PC-3 (cell line): ENCODE measurements at regions not wholly inside any gene's neighbourhood (a gene's known extent, or its start where the extent isn't known, plus 50 kb on each side); places are given as distances from the start of the nearest gene placed in this dataset.

Source experiments
- ATAC-seq: fragments of 200-7000 bp; cut with Tn5 transposase; 2 replicates; pipeline ENCODE4 v1.9.1; 2020; ENCODE audit warnings: mild to moderate bottlenecking, moderate library complexity
- BruUV-seq: library from RNA; stranded (reverse); fragments of 400-500 nt; replicated peaks from 2 replicates; lab custom pipeline; 2021; lab: Mats Ljungman, UMichigan
- CTCF ChIA-PET: fragments of 300-600 bp; sonication (Branson Sonifier 250); formaldehyde crosslinking; loops from one replicate; lab custom pipeline; 2022; ENCODE audit warnings: antibody characterized with exemption; lab: Charles Lee
- POLR2A ChIA-PET: fragments of 300-600 bp; sonication (Branson Sonifier 250); formaldehyde crosslinking; loops from one replicate; lab custom pipeline; 2022; ENCODE audit warnings: antibody characterized with exemption; ENCODE audit not compliant: unreplicated experiment; lab: Charles Lee
- DNase-seq: peaks from one replicate; pipeline ENCODE4 v3.0.0-alpha.2; 2015
- H2AFZ ChIP-seq: fragments of 300-600 bp; sonication (generic); 2 replicates; pipeline ENCODE4 v1.6.0; 2016; ENCODE audit warnings: antibody characterized with exemption, low read length
- H3F3A ChIP-seq: fragments of 300-600 bp; sonication (generic); one replicate; pipeline ENCODE4 v1.6.0; 2017; ENCODE audit warnings: antibody characterized with exemption, low read length, control low read depth, mild to moderate bottlenecking; ENCODE audit not compliant: unreplicated experiment
- H3K27ac ChIP-seq: fragments of 300-600 bp; sonication (generic); 2 replicates; pipeline ENCODE4 v1.5.1; 2016; ENCODE audit warnings: mild to moderate bottlenecking, low read length
- H3K27me3 ChIP-seq: fragments of 300-600 bp; sonication (generic); 2 replicates; pipeline ENCODE4 v1.6.1; 2016; ENCODE audit warnings: low read length, mixed read lengths
- H3K36me3 ChIP-seq: fragments of 300-600 bp; sonication (generic); 2 replicates; pipeline ENCODE4 v1.6.1; 2016; ENCODE audit warnings: low read depth, mixed run types, low read length, mixed read lengths
- H3K4me1 ChIP-seq: fragments of 300-600 bp; sonication (generic); 2 replicates; pipeline ENCODE4 v1.5.1; 2016; ENCODE audit warnings: low read length; ENCODE audit not compliant: insufficient read depth
- H3K4me2 ChIP-seq: fragments of 300-600 bp; sonication (generic); 2 replicates; pipeline ENCODE4 v1.6.0; 2016; ENCODE audit warnings: low read length
- H3K4me3 ChIP-seq: fragments of 300-600 bp; sonication (generic); 2 replicates; pipeline ENCODE4 v1.5.1; 2016; ENCODE audit warnings: mild to moderate bottlenecking, low read length, mixed read lengths
- H3K79me2 ChIP-seq: fragments of 300-600 bp; sonication (generic); 2 replicates; pipeline ENCODE4 v1.6.1; 2017; ENCODE audit warnings: low read length, mixed read lengths
- H3K9ac ChIP-seq: fragments of 300-600 bp; sonication (generic); 2 replicates; pipeline ENCODE4 v1.6.0; 2016; ENCODE audit warnings: mild to moderate bottlenecking, low read length
- H3K9me2 ChIP-seq: fragments of 300-600 bp; sonication (generic); replicated peaks from 2 replicates; pipeline ENCODE4 v1.6.1; 2016; ENCODE audit warnings: mixed run types, low read length, mixed read lengths
- H3K9me3 ChIP-seq: fragments of 300-600 bp; sonication (generic); 2 replicates; pipeline ENCODE4 v1.6.1; 2016; ENCODE audit warnings: low read length, mixed read lengths
- H4K20me1 ChIP-seq: fragments of 300-600 bp; sonication (generic); 2 replicates; pipeline ENCODE4 v1.6.1; 2016; ENCODE audit warnings: low read length, mixed read lengths
- EZH2 ChIP-seq: fragments of 300-600 bp; sonication (generic); IDR thresholded peaks from one replicate; pipeline ENCODE4 v1.6.1; 2017; ENCODE audit warnings: antibody characterized with exemption, mild to moderate bottlenecking, low read length; ENCODE audit not compliant: unreplicated experiment
- EZH2phosphoT487 ChIP-seq: fragments of 300-600 bp; sonication (generic); IDR thresholded peaks from 2 replicates; pipeline ENCODE4 v1.6.1; 2018; ENCODE audit warnings: mild to moderate bottlenecking, antibody characterized with exemption, low read length, borderline replicate concordance
- intact Hi-C: fragments of 100-400 bp; cut with micrococcal nuclease; formaldehyde crosslinking; loops from 2 replicates; pipeline ENCODE4 v1.9.0; 2023
- TF ChIP-seq, protein P1 (sequence below): fragments of 300-600 bp; sonication (generic); conservative IDR thresholded peaks from 2 replicates; pipeline ENCODE4 v1.5.1; 2017; ENCODE audit warnings: antibody characterized with exemption, low read depth, mild to moderate bottlenecking, low read length

DNA sequence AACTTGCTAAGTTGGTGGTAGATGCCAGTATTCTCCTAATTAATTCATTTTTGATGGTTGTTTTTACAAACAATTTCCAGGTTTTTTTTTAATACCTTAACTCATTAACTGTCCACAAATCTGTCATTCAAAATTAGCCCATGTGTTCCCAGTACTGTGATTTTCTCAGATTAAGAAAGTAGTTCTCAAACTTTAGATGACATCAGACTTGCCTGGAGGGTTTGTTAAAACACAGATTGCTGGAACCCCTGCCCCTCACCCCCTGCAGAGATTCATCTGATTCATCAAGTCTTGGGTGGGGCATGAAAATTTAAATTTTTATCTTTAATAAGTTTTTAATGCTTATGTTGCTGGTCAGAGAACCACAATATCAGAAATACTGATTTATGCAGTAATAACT, 130.5 kb downstream of the BACH1 start:
- H3K9ac ChIP-seq: no peak overlapping the region
- DNase-seq (no peak), ATAC-seq (no peak)
- no TSS peak for BruUV-seq
- H3K9me3 ChIP-seq: no peaks in the 10 kb centered on the region
- no peak overlapping the region for H3K4me2 ChIP-seq
- H4K20me1 ChIP-seq: no peaks in the 10 kb centered on the region
- H3K79me2 ChIP-seq: no peaks in the 10 kb centered on the region
- no peaks in the 10 kb centered on the region for H3K9me2 ChIP-seq
- H3K27me3 ChIP-seq: no peaks in the 10 kb centered on the region
- no peaks in the 10 kb centered on the region for H3K4me1 ChIP-seq
- intact Hi-C loops: no loop called here
- TF ChIP-seq, protein P1, sequence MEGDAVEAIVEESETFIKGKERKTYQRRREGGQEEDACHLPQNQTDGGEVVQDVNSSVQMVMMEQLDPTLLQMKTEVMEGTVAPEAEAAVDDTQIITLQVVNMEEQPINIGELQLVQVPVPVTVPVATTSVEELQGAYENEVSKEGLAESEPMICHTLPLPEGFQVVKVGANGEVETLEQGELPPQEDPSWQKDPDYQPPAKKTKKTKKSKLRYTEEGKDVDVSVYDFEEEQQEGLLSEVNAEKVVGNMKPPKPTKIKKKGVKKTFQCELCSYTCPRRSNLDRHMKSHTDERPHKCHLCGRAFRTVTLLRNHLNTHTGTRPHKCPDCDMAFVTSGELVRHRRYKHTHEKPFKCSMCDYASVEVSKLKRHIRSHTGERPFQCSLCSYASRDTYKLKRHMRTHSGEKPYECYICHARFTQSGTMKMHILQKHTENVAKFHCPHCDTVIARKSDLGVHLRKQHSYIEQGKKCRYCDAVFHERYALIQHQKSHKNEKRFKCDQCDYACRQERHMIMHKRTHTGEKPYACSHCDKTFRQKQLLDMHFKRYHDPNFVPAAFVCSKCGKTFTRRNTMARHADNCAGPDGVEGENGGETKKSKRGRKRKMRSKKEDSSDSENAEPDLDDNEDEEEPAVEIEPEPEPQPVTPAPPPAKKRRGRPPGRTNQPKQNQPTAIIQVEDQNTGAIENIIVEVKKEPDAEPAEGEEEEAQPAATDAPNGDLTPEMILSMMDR: no peak
- CTCF ChIA-PET: no interaction called here
- H3K36me3 ChIP-seq: no peaks in the 10 kb centered on the region
- POLR2A ChIA-PET: no interaction called here
- no peak overlapping the region for H3K4me3 ChIP-seq
- no peak overlapping the region for H2AFZ ChIP-seq
- H3F3A ChIP-seq: no peaks in the 10 kb centered on the region
- no peak overlapping the region for H3K27ac ChIP-seq

DNA sequence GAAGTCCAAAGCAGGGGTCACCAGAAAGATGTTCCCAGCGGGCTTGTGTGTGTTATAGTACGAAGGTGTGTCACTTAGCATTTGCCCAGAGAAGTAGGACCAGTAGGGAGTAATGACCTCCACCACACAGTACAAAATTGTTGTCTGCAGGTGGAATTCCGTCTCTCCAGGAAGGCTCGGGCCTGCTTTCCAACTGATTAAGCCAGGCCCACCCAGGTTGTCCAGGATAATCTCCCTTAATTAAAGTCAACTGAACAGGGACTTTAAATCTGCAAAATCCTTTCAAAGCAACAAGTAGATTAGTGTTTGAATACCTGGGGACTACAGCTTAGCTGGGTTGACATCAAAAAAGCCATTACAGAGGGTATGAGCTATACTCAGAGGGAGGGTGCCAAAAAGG, 131.3 kb downstream of the BACH1 start:
- CTCF ChIA-PET: no interaction called here

DNA sequence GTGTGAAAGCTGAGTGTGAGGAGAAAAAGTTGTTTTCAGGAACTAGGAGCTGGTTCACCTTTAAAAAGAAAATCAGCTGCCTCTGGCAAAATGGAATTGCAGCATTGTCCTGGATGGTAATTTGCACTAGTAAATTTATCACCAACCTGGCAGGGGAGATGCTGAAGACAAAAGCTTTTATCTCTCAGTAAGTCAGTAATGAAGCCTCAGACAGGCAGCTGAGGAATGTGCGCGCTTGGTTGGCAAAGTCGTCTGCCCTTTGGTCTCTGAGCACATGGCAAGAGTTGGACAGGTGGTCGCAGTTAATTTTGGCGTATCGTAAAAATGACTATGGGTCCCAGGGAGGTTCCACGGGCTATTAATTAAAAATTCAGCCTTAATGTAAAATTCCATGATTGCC, 131.9 kb downstream of the BACH1 start:
- H3K9me2 ChIP-seq: no peaks in the 10 kb centered on the region
- no peak overlapping the region for H2AFZ ChIP-seq
- no peaks in the 10 kb centered on the region for H3K4me1 ChIP-seq
- no peaks in the 10 kb centered on the region for H3K36me3 ChIP-seq
- no peaks in the 10 kb centered on the region for H3F3A ChIP-seq
- no peak overlapping the region for H3K4me3 ChIP-seq
- ChIA-PET POLR2A (interaction anchor here (0.7 kb wide), 1 partner anchor 1827 kb away, joined by 4 read pairs; no protein-coding TSS in a partner anchor), CTCF (no interaction called here)
- TF ChIP-seq EZH2: no peak
- no peak for TF ChIP-seq EZH2phosphoT487
- TF ChIP-seq, protein P1: no peak
- H4K20me1 ChIP-seq: no peaks in the 10 kb centered on the region
- no peak overlapping the region for H3K27ac ChIP-seq
- H3K79me2 ChIP-seq: no peaks in the 10 kb centered on the region
- BruUV-seq: no TSS peak
- H3K4me2 ChIP-seq: no peak overlapping the region
- H3K27me3 ChIP-seq: no peaks in the 10 kb centered on the region
- no peak for ATAC-seq
- intact Hi-C loops: no loop called here
- DNase-seq: no peak
- H3K9ac ChIP-seq: no peak overlapping the region
- H3K9me3 ChIP-seq: no peaks in the 10 kb centered on the region

More for the DNA sequence above, 131.3 kb downstream of the BACH1 start:
- no peak for TF ChIP-seq EZH2
- TF ChIP-seq, protein P1: no peak
- TF ChIP-seq EZH2phosphoT487: no peak
- H3K4me2 ChIP-seq: no peak overlapping the region
- ATAC-seq: no peak
- no TSS peak for BruUV-seq
- no peaks in the 10 kb centered on the region for H3K9me2 ChIP-seq
- intact Hi-C loops: no loop called here
- H3K4me1 ChIP-seq: no peaks in the 10 kb centered on the region
- H3K36me3 ChIP-seq: no peaks in the 10 kb centered on the region
- no peak for DNase-seq
- POLR2A ChIA-PET: interaction anchor here (0.7 kb wide), 1 partner anchor 1828 kb away, joined by 4 read pairs; no protein-coding TSS in a partner anchor
- H3K79me2 ChIP-seq: no peaks in the 10 kb centered on the region
- H4K20me1 ChIP-seq: no peaks in the 10 kb centered on the region
- no peak overlapping the region for H3K27ac ChIP-seq
- no peaks in the 10 kb centered on the region for H3F3A ChIP-seq
- H3K27me3 ChIP-seq: no peaks in the 10 kb centered on the region
- H3K9me3 ChIP-seq: no peaks in the 10 kb centered on the region
- H2AFZ ChIP-seq: no peak overlapping the region
- H3K9ac ChIP-seq: no peak overlapping the region
- H3K4me3 ChIP-seq: no peak overlapping the region
